Calu3 (cell line): ENCODE measurements at regions not wholly inside any gene's neighbourhood (a gene's known extent, or its start where the extent isn't known, plus 50 kb on each side); places are given as distances from the start of the nearest gene placed in this dataset.
"Not testable (repeated sequence)": the region's sequence is repeated elsewhere in the genome, so short reads cannot be mapped to it uniquely, and the experiment has no call there.

Experiments used
- BruUV-seq: library from RNA; stranded (reverse); fragments of 400-500 nt; replicated peaks from 2 replicates; lab custom pipeline; 2021; lab: Mats Ljungman, UMichigan
- CTCF ChIA-PET: fragments of 300-600 bp; sonication (Branson Sonifier 250); formaldehyde crosslinking; loops from one replicate; lab custom pipeline; 2022; ENCODE audit warnings: antibody characterized with exemption; lab: Charles Lee
- DNase-seq: peaks from one replicate; pipeline ENCODE4 v3.0.0; 2022
- H3K27ac Mint-ChIP-seq: one replicate; pipeline ENCODE4 v1.8.0; 2022; ENCODE audit warnings: mixed read lengths; ENCODE audit not compliant: unreplicated experiment
- H3K27me3 Mint-ChIP-seq: one replicate; pipeline ENCODE4 v1.8.0; 2022; ENCODE audit warnings: mixed read lengths; ENCODE audit not compliant: unreplicated experiment
- H3K36me3 Mint-ChIP-seq: one replicate; pipeline ENCODE4 v1.8.0; 2022; ENCODE audit warnings: mild to moderate bottlenecking, moderate library complexity, mixed read lengths; ENCODE audit not compliant: insufficient read depth, unreplicated experiment
- H3K4me1 Mint-ChIP-seq: one replicate; pipeline ENCODE4 v1.8.0; 2022; ENCODE audit warnings: mild to moderate bottlenecking, low read depth, mixed read lengths; ENCODE audit not compliant: unreplicated experiment
- H3K4me3 Mint-ChIP-seq: one replicate; pipeline ENCODE4 v1.8.0; 2022; ENCODE audit warnings: mild to moderate bottlenecking, low read depth, moderate library complexity, mixed read lengths; ENCODE audit not compliant: unreplicated experiment
- H3K9me3 Mint-ChIP-seq: one replicate; pipeline ENCODE4 v1.8.0; 2022; ENCODE audit warnings: low read depth, mixed read lengths; ENCODE audit not compliant: unreplicated experiment
- intact Hi-C: fragments of 100-400 bp; cut with micrococcal nuclease; formaldehyde crosslinking; loops from one replicate; pipeline ENCODE4 v1.10.0; 2022; ENCODE audit not compliant: unreplicated experiment
- TF ChIP-seq, protein P1 (sequence below): fragments of 200-600 bp; IDR thresholded peaks from one replicate; pipeline ENCODE4 v1.8.0; 2022; ENCODE audit warnings: antibody characterized with exemption; ENCODE audit not compliant: unreplicated experiment

DNA sequence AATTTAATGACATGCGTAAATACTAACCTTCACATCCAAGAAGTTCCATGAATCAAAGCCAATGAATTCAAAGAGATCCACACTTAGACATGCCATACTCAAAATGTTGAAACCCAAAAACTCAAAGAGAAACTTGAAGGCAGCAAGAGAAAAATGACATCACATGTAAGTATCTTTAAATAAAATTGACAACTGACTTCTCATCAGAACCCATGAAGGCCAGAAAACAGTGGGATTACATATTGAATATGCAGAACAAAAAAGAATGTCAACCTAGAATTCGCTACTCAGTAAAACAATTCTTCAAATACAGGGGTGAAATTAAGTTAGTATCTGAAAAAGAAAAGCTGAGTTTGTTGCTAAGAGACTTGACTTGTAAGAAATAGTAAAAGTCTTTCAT is 953.9 kb upstream of the HS3ST1 start:
- CTCF ChIA-PET, result interaction anchor here (0.6 kb wide), 1 partner anchor 440 kb away, joined by 3 read pairs; no protein-coding TSS in a partner anchor
- H3K4me1 Mint-ChIP-seq, result no peaks in the 10 kb centered on the region
- H3K27me3 Mint-ChIP-seq, result peaks cover 9% of the 10 kb centered on the region
- intact Hi-C loops, result no loop called here
- H3K4me3 Mint-ChIP-seq, result no peak overlapping the region
- DNase-seq, result no peak
- TF ChIP-seq, protein P1, sequence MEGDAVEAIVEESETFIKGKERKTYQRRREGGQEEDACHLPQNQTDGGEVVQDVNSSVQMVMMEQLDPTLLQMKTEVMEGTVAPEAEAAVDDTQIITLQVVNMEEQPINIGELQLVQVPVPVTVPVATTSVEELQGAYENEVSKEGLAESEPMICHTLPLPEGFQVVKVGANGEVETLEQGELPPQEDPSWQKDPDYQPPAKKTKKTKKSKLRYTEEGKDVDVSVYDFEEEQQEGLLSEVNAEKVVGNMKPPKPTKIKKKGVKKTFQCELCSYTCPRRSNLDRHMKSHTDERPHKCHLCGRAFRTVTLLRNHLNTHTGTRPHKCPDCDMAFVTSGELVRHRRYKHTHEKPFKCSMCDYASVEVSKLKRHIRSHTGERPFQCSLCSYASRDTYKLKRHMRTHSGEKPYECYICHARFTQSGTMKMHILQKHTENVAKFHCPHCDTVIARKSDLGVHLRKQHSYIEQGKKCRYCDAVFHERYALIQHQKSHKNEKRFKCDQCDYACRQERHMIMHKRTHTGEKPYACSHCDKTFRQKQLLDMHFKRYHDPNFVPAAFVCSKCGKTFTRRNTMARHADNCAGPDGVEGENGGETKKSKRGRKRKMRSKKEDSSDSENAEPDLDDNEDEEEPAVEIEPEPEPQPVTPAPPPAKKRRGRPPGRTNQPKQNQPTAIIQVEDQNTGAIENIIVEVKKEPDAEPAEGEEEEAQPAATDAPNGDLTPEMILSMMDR, result no peak
- no peak overlapping the region for H3K27ac Mint-ChIP-seq
- peaks cover 7% of the 10 kb centered on the region for H3K9me3 Mint-ChIP-seq
- no peaks in the 10 kb centered on the region for H3K36me3 Mint-ChIP-seq
- no TSS peak for BruUV-seq

GRCh38 chr4:12379191-12379590 is 950.5 kb upstream of the HS3ST1 start:
- Mint-ChIP-seq H3K4me1 (no peaks in the 10 kb centered on the region), H3K27ac (no peak overlapping the region), H3K9me3 (peaks cover 7% of the 10 kb centered on the region), H3K4me3 (no peak overlapping the region), H3K36me3 (no peaks in the 10 kb centered on the region), H3K27me3 (peaks cover 9% of the 10 kb centered on the region)
- CTCF ChIA-PET, result no interaction called here
- DNase-seq, result no peak
- TF ChIP-seq, protein P1, result no peak
- intact Hi-C loops, result no loop called here
- BruUV-seq, result no TSS peak

DNA sequence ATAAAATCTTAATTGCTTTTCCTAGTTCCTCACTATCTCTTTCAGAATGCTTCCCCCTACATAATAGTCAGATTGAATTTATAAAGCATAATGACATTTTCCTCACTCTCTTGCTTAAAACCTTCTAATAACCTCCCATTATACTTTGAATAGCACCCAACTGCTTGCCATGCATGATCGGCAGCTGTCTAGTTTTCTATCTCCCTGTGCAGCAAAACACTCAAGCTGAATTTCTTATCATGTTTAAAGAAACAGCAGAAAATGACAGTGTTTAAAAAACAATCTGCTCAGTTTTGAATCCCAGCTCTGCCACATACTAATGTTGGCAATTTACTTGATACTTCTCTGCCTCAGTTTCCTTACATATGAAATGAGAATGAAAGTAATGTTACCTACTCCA is 947.1 kb upstream of the HS3ST1 start:
- BruUV-seq, result no TSS peak
- Mint-ChIP-seq H3K9me3 (peaks cover 3% of the 10 kb centered on the region), H3K36me3 (no peaks in the 10 kb centered on the region), H3K4me3 (no peak overlapping the region), H3K27ac (no peak overlapping the region), H3K27me3 (peaks cover 9% of the 10 kb centered on the region), H3K4me1 (no peaks in the 10 kb centered on the region)
- intact Hi-C loops, result no loop called here
- no peak for DNase-seq
- CTCF ChIA-PET, result no interaction called here
- TF ChIP-seq, protein P1, result no peak

DNA sequence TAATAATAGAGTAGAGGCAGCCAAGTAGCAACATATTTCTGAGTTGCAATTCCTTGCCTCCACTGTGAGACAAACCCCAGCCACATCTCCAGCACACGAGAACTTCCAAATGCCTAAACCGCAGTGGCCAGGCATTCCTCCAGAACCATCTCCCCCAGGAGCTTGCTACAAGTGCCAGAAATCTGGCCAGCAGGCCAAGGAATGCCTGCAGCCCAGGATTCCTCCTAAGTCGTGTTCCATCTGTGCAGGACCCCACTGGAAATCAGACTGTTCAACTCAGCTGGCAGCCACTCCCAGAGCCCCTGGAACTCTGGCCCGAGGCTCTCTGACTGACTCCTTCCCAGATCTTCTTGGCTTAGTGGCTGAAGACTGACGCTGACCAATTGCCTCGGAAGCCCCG is 937.2 kb upstream of the HS3ST1 start:
- H3K4me3 Mint-ChIP-seq, result not testable (repeated sequence)

DNA sequence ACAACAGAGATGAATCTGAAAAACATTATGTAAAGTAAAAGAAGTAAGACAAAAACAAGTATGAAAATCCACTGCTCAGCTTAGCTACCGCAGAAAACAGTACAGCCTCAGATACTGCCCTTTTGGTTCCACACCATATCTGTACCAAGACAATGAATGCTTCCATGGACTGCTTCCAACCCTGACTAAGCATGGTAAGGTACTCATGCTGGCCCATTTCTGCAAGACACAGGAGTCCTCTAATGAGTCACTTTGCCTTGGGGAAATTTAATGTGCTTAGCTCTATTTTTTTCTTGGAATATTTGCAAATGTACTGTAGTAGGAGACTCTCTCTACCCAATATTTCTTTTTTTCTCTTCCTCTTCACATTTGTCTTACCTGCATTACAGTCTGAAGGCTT is 931.7 kb upstream of the HS3ST1 start:
- H3K27ac Mint-ChIP-seq, result no peak overlapping the region
- CTCF ChIA-PET, result no interaction called here
- H3K4me3 Mint-ChIP-seq, result no peak overlapping the region
- H3K36me3 Mint-ChIP-seq, result no peaks in the 10 kb centered on the region
- TF ChIP-seq, protein P1, result no peak
- DNase-seq, result no peak
- no TSS peak for BruUV-seq
- intact Hi-C loops, result no loop called here
- H3K9me3 Mint-ChIP-seq, result peaks cover 2% of the 10 kb centered on the region
- no peaks in the 10 kb centered on the region for H3K4me1 Mint-ChIP-seq
- peaks cover 13% of the 10 kb centered on the region for H3K27me3 Mint-ChIP-seq

More for the DNA sequence above, 937.2 kb upstream of the HS3ST1 start:
- intact Hi-C loops, H3K9me3 Mint-ChIP-seq, DNase-seq, H3K4me1 Mint-ChIP-seq, H3K36me3 Mint-ChIP-seq, H3K27ac Mint-ChIP-seq, CTCF ChIA-PET, BruUV-seq: not testable (repeated sequence)
- H3K27me3 Mint-ChIP-seq, result peaks cover 18% of the 10 kb centered on the region
